ENCODE measurements at regions not wholly inside any gene's neighbourhood (a gene's known extent, or its start where the extent isn't known, plus 50 kb on each side); places are given as distances from the start of the nearest gene placed in this dataset.

DNA sequence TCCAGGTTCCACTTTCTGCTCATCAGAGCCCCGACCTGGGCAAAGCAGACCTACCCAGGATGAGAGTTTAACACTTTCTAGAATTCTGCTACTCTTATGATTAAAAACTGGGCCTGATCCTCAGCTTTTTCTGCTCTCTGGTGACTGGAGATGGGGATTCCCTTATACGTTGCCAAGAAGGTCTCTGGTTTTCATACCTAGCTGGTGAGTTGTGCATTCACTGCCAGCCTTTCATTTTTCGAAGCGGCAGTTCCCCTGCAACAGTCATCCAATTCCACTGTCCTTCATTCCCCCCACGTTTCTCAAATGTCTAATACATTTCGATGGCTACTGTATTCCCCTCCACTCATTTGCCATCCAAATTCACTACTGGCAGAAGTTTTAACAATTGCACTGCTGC lies 135.3 kb downstream of the ADSS2 start:
- H3K4me3 ChIP-seq (replicated peaks; ENCODE audit: low read depth, low read length): no peak overlapping the region
- DNase-seq (ENCODE audit: extremely low read depth, low read depth): no peak
- no peak for TF ChIP-seq CTCF (IDR thresholded peaks at IDR 0.05; ENCODE audit: low read depth, low read length, missing control alignments)

DNA sequence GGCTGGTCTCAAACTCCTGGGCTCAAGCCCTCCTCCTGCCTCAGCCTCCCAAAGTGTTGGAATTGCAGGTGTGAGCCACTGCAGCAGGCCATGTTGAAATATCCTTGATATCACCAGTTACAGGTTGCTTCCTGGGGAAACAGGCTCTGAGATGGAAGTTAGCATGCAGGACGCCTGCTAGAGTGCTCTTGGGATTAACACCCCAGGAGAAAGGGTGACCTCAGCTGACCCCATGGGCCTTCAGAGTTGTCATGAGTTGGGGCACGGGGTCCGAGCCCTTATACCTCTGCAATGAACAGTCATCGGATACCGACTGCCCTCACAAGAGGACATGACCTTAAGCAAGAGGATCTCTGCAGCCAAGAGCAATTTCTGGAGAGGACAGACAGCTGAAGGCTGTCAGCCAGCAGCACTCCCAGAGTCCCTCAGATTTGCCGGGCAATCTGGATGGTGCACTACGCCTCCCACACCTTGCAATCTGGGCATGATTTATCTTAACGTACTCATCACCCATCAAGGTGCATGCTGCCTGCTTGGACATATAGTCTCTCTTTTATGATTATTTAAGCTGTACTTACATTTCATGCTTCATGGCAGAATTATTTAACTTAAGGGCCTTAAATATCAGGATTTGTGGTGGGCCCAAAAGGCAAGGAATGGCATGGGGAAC lies 134.6 kb downstream of the ADSS2 start:
- no peak overlapping the region for H3K4me3 ChIP-seq (replicated peaks; ENCODE audit: low read depth, low read length)
- TF ChIP-seq CTCF (IDR thresholded peaks at IDR 0.05; ENCODE audit: low read depth, low read length, missing control alignments): no peak
- no peak for DNase-seq (ENCODE audit: extremely low read depth, low read depth)

GRCh38 chr1:244318078-244318477 lies 133.6 kb downstream of the ADSS2 start:
- TF ChIP-seq CTCF (IDR thresholded peaks at IDR 0.05; ENCODE audit: low read depth, low read length, missing control alignments): no peak

GRCh38 chr1:244318512-244318911 lies 133.2 kb downstream of the ADSS2 start:
- no peak for DNase-seq (ENCODE audit: extremely low read depth, low read depth)
- TF ChIP-seq CTCF (IDR thresholded peaks at IDR 0.05; ENCODE audit: low read depth, low read length, missing control alignments): no peak
- no peak overlapping the region for H3K4me3 ChIP-seq (replicated peaks; ENCODE audit: low read depth, low read length)

More at GRCh38 chr1:244318078-244318477, 133.6 kb downstream of the ADSS2 start:
- DNase-seq (ENCODE audit: extremely low read depth, low read depth): no peak
- no peak overlapping the region for H3K4me3 ChIP-seq (replicated peaks; ENCODE audit: low read depth, low read length)

DNA sequence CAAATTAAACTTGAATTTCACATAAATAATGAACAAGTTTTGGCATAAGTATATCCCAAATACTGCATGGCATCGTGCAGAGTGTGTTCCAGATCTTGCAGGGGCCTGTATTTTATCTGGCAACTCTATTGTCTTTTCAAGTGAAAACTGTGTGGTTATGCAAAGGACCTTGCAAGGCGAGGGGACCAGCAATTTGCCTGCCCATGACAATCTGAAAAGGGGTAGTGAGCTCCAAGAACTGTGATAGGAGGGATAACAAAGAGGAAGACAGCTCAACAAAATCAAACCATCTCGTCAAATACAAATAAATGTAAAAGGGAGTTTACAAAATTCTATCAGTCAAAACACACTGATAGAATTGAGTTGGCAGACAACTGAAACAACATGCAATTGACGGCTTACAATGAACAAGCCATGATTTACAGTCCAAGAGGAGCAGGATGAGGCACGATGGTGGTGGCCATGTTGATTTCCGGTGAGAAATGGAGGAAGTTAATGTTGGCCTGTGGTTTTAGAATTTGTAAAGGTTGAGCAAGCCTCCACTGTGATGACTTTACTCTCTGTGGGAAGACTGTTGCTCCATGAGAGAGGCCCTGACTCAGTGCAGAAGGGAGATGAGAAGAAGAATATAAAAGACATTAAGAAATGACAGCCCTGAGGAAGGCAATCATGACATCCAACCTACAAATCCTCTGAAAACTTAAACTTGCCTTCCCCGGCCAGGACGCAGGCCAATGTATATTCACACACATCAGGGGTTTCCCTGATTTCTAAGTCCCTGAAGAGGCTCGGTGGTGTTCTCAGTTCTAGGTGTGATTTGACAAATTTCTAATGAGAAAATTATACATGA lies 132.2 kb downstream of the ADSS2 start:
- H3K4me3 ChIP-seq (replicated peaks; ENCODE audit: low read depth, low read length): no peak overlapping the region
- no peak for DNase-seq (ENCODE audit: extremely low read depth, low read depth)
- TF ChIP-seq CTCF (IDR thresholded peaks at IDR 0.05; ENCODE audit: low read depth, low read length, missing control alignments): no peak

GRCh38 chr1:244322181-244322580 lies 129.5 kb downstream of the ADSS2 start:
- DNase-seq (ENCODE audit: extremely low read depth, low read depth): no peak
- no peak overlapping the region for H3K4me3 ChIP-seq (replicated peaks; ENCODE audit: low read depth, low read length)
- no peak for TF ChIP-seq CTCF (IDR thresholded peaks at IDR 0.05; ENCODE audit: low read depth, low read length, missing control alignments)
